HG02759 (cell line): ENCODE measurements at regions not wholly inside any gene's neighbourhood (a gene's known extent, or its start where the extent isn't known, plus 50 kb on each side); places are given as distances from the start of the nearest gene placed in this dataset.

Experiments
- ATAC-seq: cut with Tn5 transposase; IDR thresholded peaks from one replicate; pipeline ENCODE4 v1.9.1; 2021; ENCODE audit warnings: mild to moderate bottlenecking, moderate library complexity; ENCODE audit not compliant: unreplicated experiment

DNA sequence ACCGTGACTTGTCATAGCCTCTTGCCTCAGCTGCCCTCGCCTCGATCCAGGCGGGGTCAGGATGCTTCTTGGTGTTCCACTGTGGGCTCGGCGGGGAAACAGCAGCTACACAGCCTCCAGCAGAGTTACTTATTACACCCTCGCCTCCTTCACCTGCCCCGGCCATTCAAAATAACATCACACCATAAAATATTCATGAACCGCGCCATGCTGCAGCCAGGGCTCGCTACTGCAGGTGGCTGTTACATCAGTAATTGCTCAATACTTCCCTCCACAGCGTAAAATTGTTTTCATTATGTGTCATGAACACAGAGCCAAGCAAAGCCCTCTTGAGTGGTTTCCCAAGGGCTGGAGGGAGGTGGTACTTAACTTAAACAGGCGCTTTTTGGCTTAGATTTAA is 241.5 kb upstream of the SP8 start:
- ATAC-seq = no peak

DNA sequence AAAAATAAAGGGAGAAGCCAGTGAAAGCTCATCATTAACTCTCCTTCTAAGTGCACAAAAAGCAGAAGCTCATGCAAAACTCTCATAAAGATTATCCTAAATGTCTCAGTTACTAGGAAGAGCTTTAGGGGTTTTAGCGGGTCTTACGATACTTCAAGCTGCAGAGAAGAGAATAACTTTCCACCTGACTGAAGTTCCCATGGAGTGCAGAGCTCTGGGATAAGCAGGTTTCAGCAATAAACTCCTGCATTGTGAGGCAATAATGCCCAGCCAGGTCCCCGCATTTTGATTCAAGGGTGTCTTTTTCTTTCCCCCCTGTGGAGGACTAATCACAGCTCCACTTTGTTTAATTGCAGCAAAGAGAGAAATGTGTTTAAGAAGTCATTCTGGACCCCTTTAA is 241.9 kb upstream of the SP8 start:
- ATAC-seq = no peak

DNA sequence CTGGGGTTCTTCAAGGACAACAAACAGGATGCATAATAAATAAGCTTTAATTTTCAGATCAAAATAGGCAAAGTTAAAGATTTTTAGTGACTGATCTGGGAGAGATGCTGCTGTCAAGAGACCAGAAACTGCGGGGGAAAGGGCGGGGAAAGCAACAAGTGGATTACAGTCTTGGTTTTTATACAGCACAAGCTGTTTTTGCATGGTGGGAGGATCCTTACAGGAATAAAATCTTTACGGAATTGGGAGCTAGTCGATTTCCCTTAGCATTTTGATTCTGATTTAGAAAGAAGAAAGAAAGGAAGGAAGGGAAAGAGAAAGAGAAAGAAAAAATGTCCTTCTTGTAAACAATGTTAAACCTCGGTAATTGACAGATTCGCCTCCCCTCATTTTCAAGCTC is 242.3 kb upstream of the SP8 start:
- no peak for ATAC-seq

- ATAC-seq = no peak
Measured at GRCh38 chr7:21030237-21030871, 243.7 kb upstream of the SP8 start.

GRCh38 chr7:21041252-21041651 is 254.6 kb upstream of the SP8 start:
- no peak for ATAC-seq

- no peak for ATAC-seq
Measured at GRCh38 chr7:21041666-21042065, 255.0 kb upstream of the SP8 start.

DNA sequence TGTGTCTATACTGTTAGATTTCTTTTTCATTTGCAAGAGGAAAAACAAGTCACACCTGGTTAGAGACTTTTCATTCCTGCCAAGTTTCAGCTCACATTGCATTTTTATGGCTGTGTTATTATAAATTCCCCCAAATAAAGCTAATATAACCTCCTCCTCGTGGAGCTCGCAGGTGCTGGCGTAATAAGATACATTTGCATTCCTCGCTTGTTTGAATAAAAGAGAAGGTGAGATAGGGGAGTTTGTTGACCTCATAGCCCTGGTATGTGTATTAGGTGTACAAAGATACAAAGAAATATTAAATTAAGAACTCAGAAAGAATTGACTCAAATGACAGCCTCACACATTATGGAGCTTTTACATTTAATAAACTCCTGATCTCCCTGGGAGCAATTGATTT is 257.7 kb upstream of the SP8 start:
- ATAC-seq = no peak

- ATAC-seq = no peak
Measured at GRCh38 chr7:21044913-21045568, 258.4 kb upstream of the SP8 start.

GRCh38 chr7:21051865-21052264 is 265.2 kb upstream of the SP8 start:
- no peak for ATAC-seq

DNA sequence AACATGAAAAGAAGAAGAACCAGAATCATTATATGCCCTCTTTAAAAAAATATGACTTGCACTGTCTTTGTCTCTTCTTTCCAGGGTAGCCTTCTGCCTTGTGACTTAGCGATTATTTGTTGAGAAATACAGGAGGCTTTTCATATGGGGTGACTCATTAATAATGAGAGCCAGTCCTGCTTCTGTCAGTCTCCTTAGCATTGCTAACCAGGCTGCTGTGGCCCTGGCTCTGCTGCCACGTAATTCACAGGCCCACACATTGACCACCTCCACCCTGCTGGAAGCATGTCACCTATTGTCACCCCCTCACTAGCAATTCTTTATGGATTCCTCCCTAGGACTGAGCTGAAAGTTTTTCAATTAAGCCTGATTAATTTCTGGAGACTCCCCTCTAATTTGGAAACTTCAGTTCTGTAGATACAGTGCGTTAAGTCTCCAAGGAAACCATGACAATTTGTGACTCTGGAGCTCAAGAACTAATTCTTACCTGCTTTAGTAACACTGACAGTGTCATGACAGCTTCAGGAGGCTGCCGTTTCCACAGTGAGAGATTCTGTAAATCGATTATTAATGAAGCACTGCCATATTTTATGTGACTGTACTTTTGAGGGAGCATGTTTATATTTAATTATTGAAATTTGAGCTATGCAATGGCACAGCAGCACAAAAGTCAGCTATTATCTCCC is 267.9 kb upstream of the SP8 start:
- ATAC-seq = no peak

- ATAC-seq = no peak
Measured at GRCh38 chr7:21059069-21059468, 272.4 kb upstream of the SP8 start.

GRCh38 chr7:21063106-21063505 is 276.4 kb upstream of the SP8 start:
- ATAC-seq = no peak

- ATAC-seq = no peak
Measured at GRCh38 chr7:21064698-21065648, 278.3 kb upstream of the SP8 start.

DNA sequence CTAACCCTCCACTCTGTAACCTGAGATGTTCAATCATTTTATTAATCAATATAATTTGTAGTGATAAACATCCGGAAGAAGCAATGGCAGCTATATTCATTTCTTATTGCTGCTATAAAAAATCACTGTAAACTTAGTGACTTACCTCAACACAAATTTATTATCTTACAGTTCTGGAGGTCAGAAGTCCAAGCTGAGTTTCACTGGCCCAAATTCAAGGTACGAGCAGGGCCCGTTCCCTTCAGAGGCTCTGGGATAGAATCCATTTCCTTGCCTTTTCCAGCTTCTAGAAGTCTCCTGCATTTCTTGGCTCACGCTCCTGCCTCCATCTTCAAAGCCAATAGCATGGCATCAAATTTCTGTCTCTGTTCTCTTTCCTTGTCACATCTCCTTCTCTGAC is 279.5 kb upstream of the SP8 start:
- ATAC-seq = no peak

GRCh38 chr7:21067216-21067615 is 280.5 kb upstream of the SP8 start:
- no peak for ATAC-seq

- no peak for ATAC-seq
Measured at GRCh38 chr7:21070571-21071090, 283.9 kb upstream of the SP8 start.

- ATAC-seq = peak; percentile 76
Measured at GRCh38 chr7:21071561-21072501, 285.1 kb upstream of the SP8 start.

GRCh38 chr7:21076054-21076453 is 289.4 kb upstream of the SP8 start:
- ATAC-seq = no peak

DNA sequence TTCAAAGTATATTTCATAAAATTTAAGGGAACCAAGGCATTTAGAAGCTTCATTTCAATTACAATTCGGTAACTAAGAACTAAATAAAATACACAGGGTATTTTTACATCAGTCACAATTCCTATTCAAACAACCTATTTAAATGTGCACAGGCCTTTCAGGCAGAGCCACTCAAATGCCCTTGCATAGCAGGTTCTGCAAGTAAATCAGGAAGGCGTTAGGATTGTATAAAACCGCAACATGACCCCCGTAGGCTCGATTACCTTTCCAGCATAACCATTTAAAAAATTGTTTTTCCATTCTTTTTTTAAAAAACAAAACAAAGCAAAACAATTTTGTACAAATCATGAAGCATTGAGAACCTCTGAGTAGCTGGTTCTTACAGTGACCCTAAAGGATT is 289.9 kb upstream of the SP8 start:
- no peak for ATAC-seq

GRCh38 chr7:21077602-21078001 is 290.9 kb upstream of the SP8 start:
- no peak for ATAC-seq
